ENCODE measurements at regions not wholly inside any gene's neighbourhood (a gene's known extent, or its start where the extent isn't known, plus 50 kb on each side); places are given as distances from the start of the nearest gene placed in this dataset.

- TF ChIP-seq CTCF (IDR thresholded peaks at IDR 0.05) (no peak), POLR2A (IDR thresholded peaks at IDR 0.05) (no peak), POLR2AphosphoS5 (IDR thresholded peaks at IDR 0.05) (no peak), EP300 (IDR thresholded peaks at IDR 0.05) (no peak)
Observed at GRCh38 chr12:24361877-24362580, 412.6 kb upstream of the SOX5 start.

Measured in upper lobe of left lung (tissue), 4 donors.